GM12878 (cell line): ENCODE measurements at regions not wholly inside any gene's neighbourhood (a gene's known extent, or its start where the extent isn't known, plus 50 kb on each side); places are given as distances from the start of the nearest gene placed in this dataset.

ENCODE experiments used
- ATAC-seq: fragments of 200-7000 bp; cut with Tn5 transposase; 3 replicates; pipeline ENCODE4 v1.9.1; 2020; ENCODE audit warnings: mild to moderate bottlenecking, moderate library complexity
- BruUV-seq: library from RNA; stranded (reverse); fragments of 400-500 nt; replicated peaks from 2 replicates; lab custom pipeline; 2021; lab: Mats Ljungman, UMichigan
- CTCF ChIA-PET: fragments of 300-600 bp; sonication (Branson Sonifier 250); formaldehyde crosslinking; extraction: SDS; loops from one replicate; lab custom pipeline; 2021; ENCODE audit warnings: inconsistent platforms; lab: Yijun Ruan, JAX
- POLR2A ChIA-PET: fragments of 350-600 bp; formaldehyde crosslinking; extraction: SDS; loops from one replicate; lab custom pipeline; 2021; ENCODE audit warnings: inconsistent platforms; lab: Charles Lee
- RAD21 ChIA-PET: fragments of 300-600 bp; sonication (Branson Sonifier 250); formaldehyde crosslinking; loops from one replicate; lab custom pipeline; 2023; ENCODE audit warnings: antibody characterized with exemption; ENCODE audit not compliant: unreplicated experiment; lab: Charles Lee
- SMC1A ChIA-PET: fragments of 300-600 bp; sonication (Branson Sonifier 250); formaldehyde crosslinking; loops from one replicate; lab custom pipeline; 2023; ENCODE audit not compliant: unreplicated experiment, uncharacterized antibody; lab: Charles Lee
- DNase-seq: peaks from one replicate; pipeline ENCODE4 v3.0.0-alpha.2; 2011; ENCODE audit warnings: low read depth, low spot score
- FAIRE-seq: peaks from 3 replicates; lab custom pipeline; 2011; peaks lifted over from hg19 to GRCh38; lab: Jason Lieb, UNC
- H2AFZ ChIP-seq: 2 replicates; pipeline ENCODE4 v1.6.0; 2011; ENCODE audit warnings: low read depth, low read length, control low read depth; ENCODE audit not compliant: control insufficient read depth
- H3K27ac ChIP-seq: 2 replicates; pipeline ENCODE4 v1.5.1; 2011; ENCODE audit warnings: control low read depth; ENCODE audit not compliant: control insufficient read depth, insufficient read depth
- H3K27me3 ChIP-seq, 2 experiments: replicated peaks in 1 of 2; 2 replicates each; pipeline versions ENCODE4 v1.6.0 to v1.6.1; 2011; ENCODE audit warnings: low read length in 1 of 2; ENCODE audit not compliant: control insufficient read depth in 2 of 2, insufficient read depth in 2 of 2
- H3K36me3 ChIP-seq, 2 experiments: 2 replicates each; pipeline ENCODE4 v1.5.1; 2011; ENCODE audit warnings: low read length in 1 of 2; ENCODE audit not compliant: control insufficient read depth in 2 of 2, insufficient read depth in 2 of 2
- H3K4me1 ChIP-seq: 2 replicates; pipeline ENCODE4 v1.6.1; 2011; ENCODE audit warnings: mild to moderate bottlenecking, low read length, moderate library complexity, mixed read lengths; ENCODE audit not compliant: control insufficient read depth, insufficient read depth
- H3K4me2 ChIP-seq: 2 replicates; pipeline ENCODE4 v1.6.0; 2011; ENCODE audit warnings: control low read depth; ENCODE audit not compliant: control insufficient read depth, insufficient read depth
- H3K4me3 ChIP-seq: fragments of 200-600 bp; sonication (generic); 2 replicates; pipeline ENCODE4 v1.5.1; 2016
- H3K79me2 ChIP-seq: 2 replicates; pipeline ENCODE4 v1.6.0; 2011; ENCODE audit warnings: low read length; ENCODE audit not compliant: control insufficient read depth, insufficient read depth
- H3K9ac ChIP-seq: 2 replicates; pipeline ENCODE4 v1.8.0; 2011; ENCODE audit warnings: low read length, control low read depth, mixed read lengths; ENCODE audit not compliant: control insufficient read depth, insufficient read depth
- H3K9me3 ChIP-seq: replicated peaks from 3 replicates; pipeline ENCODE4 v1.5.1; 2011; ENCODE audit warnings: mild to moderate bottlenecking, low read length; ENCODE audit not compliant: control insufficient read depth, insufficient read depth
- H4K20me1 ChIP-seq: 2 replicates; pipeline ENCODE4 v1.6.0; 2011; ENCODE audit not compliant: control insufficient read depth, insufficient read depth
- BHLHE40 ChIP-seq, 2 experiments: fragments of 450-650 bp in 1 of 2; IDR thresholded peaks; 2 replicates each; pipeline ENCODE4 v1.6.1; 2011 to 2017; ENCODE audit warnings: low read depth in 2 of 2, borderline replicate concordance in 1 of 2, improper control_type of control experiment in 1 of 2, low read length in 1 of 2, mild to moderate bottlenecking in 1 of 2
- CEBPZ ChIP-seq: fragments of 150-350 bp; IDR thresholded peaks from 2 replicates; pipeline ENCODE4 v1.6.1; 2016; ENCODE audit warnings: low read depth, low read length
- NFYB ChIP-seq: IDR thresholded peaks from 2 replicates; pipeline ENCODE4 v1.6.1; 2011; ENCODE audit warnings: low read depth, mild to moderate bottlenecking, low read length, improper control_type of control experiment, moderate library complexity; ENCODE audit not compliant: insufficient read depth
- POLR2AphosphoS5 ChIP-seq: IDR thresholded peaks from 2 replicates; pipeline ENCODE4 v1.6.1; 2011; ENCODE audit warnings: mild to moderate bottlenecking, low read length, inconsistent platforms
- PRDM15 ChIP-seq: fragments of 450-650 bp; formaldehyde crosslinking; IDR thresholded peaks from 2 replicates; pipeline ENCODE4 v1.4.0; 2020; ENCODE audit warnings: mild to moderate bottlenecking, moderate library complexity
- ZNF217 ChIP-seq: fragments of 450-650 bp; IDR thresholded peaks from 2 replicates; pipeline ENCODE4 v1.6.1; 2017; ENCODE audit warnings: antibody characterized with exemption, mild to moderate bottlenecking
- ZNF24 ChIP-seq: fragments of 450-650 bp; IDR thresholded peaks from 2 replicates; pipeline ENCODE4 v1.6.1; 2017; ENCODE audit warnings: antibody characterized with exemption, mild to moderate bottlenecking
- WGBS: methylation state at CpG from one replicate; pipeline ENCODE4 v1.1.6; 2016; ENCODE audit warnings: low lambda C conversion rate; ENCODE audit not compliant: insufficient replicate concordance, insufficient coverage; ENCODE audit errors: missing lambda C conversion rate; 5-methylcytosine and 5-hydroxymethylcytosine counted together
- in situ Hi-C: fragments of 300-500 bp; cut with MboI; formaldehyde crosslinking; loops from 9 replicates; pipeline ENCODE4 v1.14.3; 2018; ENCODE audit warnings: mixed read lengths
- intact Hi-C: fragments of 100-400 bp; cut with micrococcal nuclease; formaldehyde crosslinking; loops from one replicate; pipeline ENCODE4 v1.14.2; 2022; ENCODE audit not compliant: unreplicated experiment
- TF ChIP-seq, protein P1 (sequence below): fragments of 450-650 bp; formaldehyde crosslinking; IDR thresholded peaks from 2 replicates; pipeline ENCODE4 v1.4.0; 2022; ENCODE audit warnings: mild to moderate bottlenecking, moderate library complexity

GRCh38 chr18:70523792-70524182, 234.9 kb downstream of the SOCS6 start (continued):
- TF ChIP-seq CEBPZ = no peak
- TF ChIP-seq, protein P1, sequence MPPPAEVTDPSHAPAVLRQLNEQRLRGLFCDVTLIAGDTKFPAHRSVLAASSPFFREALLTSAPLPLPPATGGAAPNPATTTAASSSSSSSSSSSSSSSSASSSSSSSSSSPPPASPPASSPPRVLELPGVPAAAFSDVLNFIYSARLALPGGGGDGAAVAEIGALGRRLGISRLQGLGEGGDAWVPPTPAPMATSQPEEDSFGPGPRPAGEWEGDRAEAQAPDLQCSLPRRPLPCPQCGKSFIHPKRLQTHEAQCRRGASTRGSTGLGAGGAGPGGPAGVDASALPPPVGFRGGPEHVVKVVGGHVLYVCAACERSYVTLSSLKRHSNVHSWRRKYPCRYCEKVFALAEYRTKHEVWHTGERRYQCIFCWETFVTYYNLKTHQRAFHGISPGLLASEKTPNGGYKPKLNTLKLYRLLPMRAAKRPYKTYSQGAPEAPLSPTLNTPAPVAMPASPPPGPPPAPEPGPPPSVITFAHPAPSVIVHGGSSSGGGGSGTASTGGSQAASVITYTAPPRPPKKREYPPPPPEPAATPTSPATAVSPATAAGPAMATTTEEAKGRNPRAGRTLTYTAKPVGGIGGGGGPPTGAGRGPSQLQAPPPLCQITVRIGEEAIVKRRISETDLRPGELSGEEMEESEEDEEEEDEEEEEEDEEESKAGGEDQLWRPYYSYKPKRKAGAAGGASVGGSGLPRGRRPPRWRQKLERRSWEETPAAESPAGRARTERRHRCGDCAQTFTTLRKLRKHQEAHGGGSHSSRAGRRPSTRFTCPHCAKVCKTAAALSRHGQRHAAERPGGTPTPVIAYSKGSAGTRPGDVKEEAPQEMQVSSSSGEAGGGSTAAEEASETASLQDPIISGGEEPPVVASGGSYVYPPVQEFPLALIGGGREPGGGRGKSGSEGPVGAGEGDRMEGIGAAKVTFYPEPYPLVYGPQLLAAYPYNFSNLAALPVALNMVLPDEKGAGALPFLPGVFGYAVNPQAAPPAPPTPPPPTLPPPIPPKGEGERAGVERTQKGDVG (CRISPR knock-in tag) = no peak

DNA sequence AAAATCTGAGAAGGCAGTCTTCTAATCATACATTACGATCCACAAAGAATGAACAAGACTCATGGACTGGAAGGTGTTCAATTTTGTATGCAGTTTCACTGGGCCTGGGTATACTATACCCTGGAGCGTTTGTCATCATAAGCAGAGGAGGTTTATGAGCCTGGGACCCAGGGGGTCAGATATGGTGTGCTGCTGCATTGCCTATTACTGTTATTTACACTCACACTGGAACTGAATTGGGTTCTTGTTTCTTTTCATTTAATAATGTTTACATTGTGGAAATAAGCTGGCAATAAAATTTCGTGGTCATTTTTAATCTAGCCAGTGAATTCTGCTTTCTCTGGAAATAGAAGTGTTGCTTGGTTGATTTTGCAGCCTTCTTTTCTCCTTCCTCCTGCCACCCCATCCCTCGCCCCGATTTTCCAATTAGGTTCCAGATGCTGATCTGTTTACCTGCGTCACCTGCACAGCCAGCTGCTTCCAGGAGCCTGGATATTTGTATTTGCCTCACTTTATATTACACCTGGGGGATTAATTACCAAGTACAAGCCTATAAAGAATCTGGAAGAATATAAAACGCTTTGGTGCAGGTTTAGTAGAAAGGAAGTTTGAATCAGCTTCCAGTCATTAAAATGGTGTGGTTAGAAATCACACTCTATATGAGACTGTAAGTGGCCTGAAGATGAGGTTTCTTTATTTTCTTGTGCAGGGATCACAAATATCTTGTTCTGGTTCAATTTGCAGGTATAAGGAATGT, 234.4 kb downstream of the SOCS6 start:
- CTCF ChIA-PET = no interaction called here
- Histone ChIP-seq H3K36me3 (no peaks in the 10 kb centered on the region), H4K20me1 (no peaks in the 10 kb centered on the region), H3K4me2 (no peak overlapping the region), H3K79me2 (no peaks in the 10 kb centered on the region), H3K4me3 (no peak overlapping the region), H3K4me1 (no peaks in the 10 kb centered on the region), H3K9me3 (no peaks in the 10 kb centered on the region), H3K9ac (no peak overlapping the region), H2AFZ (no peak overlapping the region), H3K27ac (no peak overlapping the region), H3K27me3 (no peaks in the 10 kb centered on the region)
- WGBS = 3% methylated on average over 7 of the region's 7 CpGs
- DNase-seq (no peak), ATAC-seq (no peak), FAIRE-seq (no peak)
- SMC1A ChIA-PET = no interaction called here
- BruUV-seq = no TSS peak
- POLR2A ChIA-PET = no interaction called here
- intact Hi-C loops (no loop called here), in situ Hi-C loops (no loop called here)
- no peak for TF ChIP-seq BHLHE40 (IDR thresholded peaks at IDR 0.05; ENCODE audit: borderline replicate concordance in 1 of 2, low read depth in 2 of 2, low read length in 1 of 2)
- TF ChIP-seq PRDM15 = no peak
- TF ChIP-seq ZNF24 = no peak
- no peak for TF ChIP-seq NFYB
- no peak for TF ChIP-seq ZNF217
- TF ChIP-seq POLR2AphosphoS5 = no peak
- RAD21 ChIA-PET = no interaction called here
